NCI-H460 (cell line): ENCODE measurements at regions not wholly inside any gene's neighbourhood (a gene's known extent, or its start where the extent isn't known, plus 50 kb on each side); places are given as distances from the start of the nearest gene placed in this dataset.
A peak's percentile ranks its signal among the peaks of the same experiment; 100 is the strongest.

Experiments used
- DNase-seq: peaks from one replicate; pipeline ENCODE4 v3.0.0-alpha.2; 2016; ENCODE audit warnings: low read depth; ENCODE audit errors: extremely low read depth

- DNase-seq = peak; percentile 51
These were observed 871.8 kb downstream of the SUCLG1 start for GRCh38 chr2:83587309-83587708.

GRCh38 chr2:83585250-83585649 is 873.8 kb downstream of the SUCLG1 start:
- no peak for DNase-seq

GRCh38 chr2:83584672-83585071 is 874.4 kb downstream of the SUCLG1 start:
- DNase-seq = no peak

GRCh38 chr2:83582589-83582988 is 876.5 kb downstream of the SUCLG1 start:
- DNase-seq = no peak

GRCh38 chr2:83579507-83579906 is 879.6 kb downstream of the SUCLG1 start:
- no peak for DNase-seq

GRCh38 chr2:83578405-83578804 is 880.7 kb downstream of the SUCLG1 start:
- no peak for DNase-seq

- DNase-seq = no peak
These were observed 884.5 kb downstream of the SUCLG1 start for GRCh38 chr2:83574614-83575013.

GRCh38 chr2:83573060-83573459 is 886.0 kb downstream of the SUCLG1 start:
- DNase-seq = no peak

GRCh38 chr2:83572400-83572799 is 886.7 kb downstream of the SUCLG1 start:
- no peak for DNase-seq

GRCh38 chr2:83567551-83567950 is 891.5 kb downstream of the SUCLG1 start:
- no peak for DNase-seq

GRCh38 chr2:83565626-83566025 is 893.5 kb downstream of the SUCLG1 start:
- DNase-seq = no peak

GRCh38 chr2:83565181-83565580 is 893.9 kb downstream of the SUCLG1 start:
- DNase-seq = no peak

GRCh38 chr2:83561592-83561991 is 897.5 kb downstream of the SUCLG1 start:
- no peak for DNase-seq

- no peak for DNase-seq
These were observed 922.5 kb downstream of the SUCLG1 start for GRCh38 chr2:83536556-83536955.

- no peak for DNase-seq
These were observed 924.7 kb downstream of the SUCLG1 start for GRCh38 chr2:83534416-83534815.

- no peak for DNase-seq
These were observed 927.8 kb downstream of the SUCLG1 start for GRCh38 chr2:83531206-83531826.

- DNase-seq = no peak
These were observed 930.3 kb downstream of the SUCLG1 start for GRCh38 chr2:83528767-83529166.

- DNase-seq = no peak
These were observed 936.1 kb downstream of the SUCLG1 start for GRCh38 chr2:83522891-83523493.

- no peak for DNase-seq
These were observed 941.2 kb downstream of the SUCLG1 start for GRCh38 chr2:83517727-83518368.

GRCh38 chr2:83516503-83516902 is 942.6 kb downstream of the SUCLG1 start:
- no peak for DNase-seq

- no peak for DNase-seq
These were observed 971.6 kb downstream of the SUCLG1 start for GRCh38 chr2:83487451-83487850.

GRCh38 chr2:83481436-83481835 is 977.6 kb downstream of the SUCLG1 start:
- no peak for DNase-seq
